SU-DHL-6 (cell line): ENCODE measurements at regions not wholly inside any gene's neighbourhood (a gene's known extent, or its start where the extent isn't known, plus 50 kb on each side); places are given as distances from the start of the nearest gene placed in this dataset.

Source experiments
- CTCF ChIP-seq: fragments of 200-600 bp; sonication (generic); IDR thresholded peaks from one replicate; pipeline ENCODE4 v1.5.1; 2017; ENCODE audit warnings: antibody characterized with exemption, mild to moderate bottlenecking, low read length, moderate library complexity; ENCODE audit not compliant: insufficient read depth, poor library complexity, severe bottlenecking
- EZH2phosphoT487 ChIP-seq: fragments of 200-600 bp; sonication (generic), shearing (Covaris generic); conservative IDR thresholded peaks from 2 replicates; pipeline ENCODE4 v1.6.1; 2018; ENCODE audit warnings: mild to moderate bottlenecking, antibody characterized with exemption, low read length, moderate library complexity, mixed read lengths

GRCh38 chr20:23249541-23249940 lies 101.0 kb upstream of the NXT1 start:
- TF ChIP-seq CTCF: no peak
- TF ChIP-seq EZH2phosphoT487: no peak
